K562 (cell line): ENCODE measurements at regions not wholly inside any gene's neighbourhood (a gene's known extent, or its start where the extent isn't known, plus 50 kb on each side); places are given as distances from the start of the nearest gene placed in this dataset.

Source experiments
- ATAC-seq: fragments of 200-7000 bp; cut with Tn5 transposase; 3 replicates; pipeline ENCODE4 v1.9.1; 2020; ENCODE audit warnings: moderate library complexity
- BruUV-seq: library from RNA; stranded (reverse); fragments of 400-500 nt; replicated peaks from 2 replicates; lab custom pipeline; 2021; lab: Mats Ljungman, UMichigan
- CTCF ChIA-PET: fragments of 300-600 bp; formaldehyde crosslinking; extraction: SDS; loops from one replicate; lab custom pipeline; 2021; ENCODE audit warnings: low intra/inter-chr PET ratio; lab: Yijun Ruan, JAX
- POLR2A ChIA-PET: fragments of 300-600, 350-650 bp; sonication (Branson Sonifier 250); formaldehyde crosslinking; extraction: SDS; loops from one replicate; lab custom pipeline; 2021; ENCODE audit warnings: antibody characterized with exemption, inconsistent platforms; lab: Yijun Ruan, JAX
- DNase-seq, 4 experiments: peaks; one replicate each; pipeline versions ENCODE4 v3.0.0 to v3.0.0-alpha.2; 2011 to 2018; ENCODE audit warnings: low spot score in 3 of 4, mixed read lengths in 3 of 4; ENCODE audit errors: extremely low read depth in 1 of 4
- FAIRE-seq: peaks from 2 replicates; lab custom pipeline; 2011; peaks lifted over from hg19 to GRCh38; lab: Jason Lieb, UNC
- H2AFZ ChIP-seq: 2 replicates; pipeline ENCODE4 v1.6.0; 2011; ENCODE audit warnings: low read depth, low read length, control low read depth, inconsistent platforms
- H3K27ac ChIP-seq: fragments of 200-600 bp; 3 replicates; pipeline ENCODE4 v1.8.0; 2011; ENCODE audit warnings: low read depth, mild to moderate bottlenecking, control low read depth, inconsistent platforms, low read length, moderate library complexity, mixed read lengths; ENCODE audit errors: extremely low read depth
- H3K27me3 ChIP-seq, 2 experiments: fragments of 300-600 bp in 1 of 2; 2 replicates in 1 of 2; 3 replicates in 1 of 2; pipeline versions ENCODE4 v1.6.0 to v1.8.0; 2011; ENCODE audit warnings: inconsistent platforms in 2 of 2, low read length in 2 of 2, mild to moderate bottlenecking in 1 of 2, mixed read lengths in 1 of 2, moderate library complexity in 1 of 2; ENCODE audit not compliant: control insufficient read depth in 2 of 2, insufficient read depth in 2 of 2
- H3K36me3 ChIP-seq: fragments of 300-600 bp; 3 replicates; pipeline ENCODE4 v1.8.0; 2011; ENCODE audit warnings: mild to moderate bottlenecking, low read length, inconsistent platforms; ENCODE audit not compliant: control insufficient read depth, insufficient read depth
- H3K4me1 ChIP-seq, 2 experiments: fragments of 200-600 bp in 1 of 2; replicated peaks in 1 of 2; 2 replicates in 1 of 2; 3 replicates in 1 of 2; pipeline versions ENCODE4 v1.5.1 to v1.8.0; 2011; ENCODE audit warnings: inconsistent platforms in 2 of 2, low read length in 2 of 2, mild to moderate bottlenecking in 1 of 2, mixed read lengths in 1 of 2, moderate library complexity in 1 of 2; ENCODE audit not compliant: control insufficient read depth in 2 of 2, insufficient read depth in 2 of 2
- H3K4me2 ChIP-seq: 2 replicates; pipeline ENCODE4 v1.6.1; 2011; ENCODE audit warnings: low read length, control low read depth, inconsistent platforms, mixed read lengths; ENCODE audit not compliant: insufficient read depth
- H3K4me3 ChIP-seq: fragments of 200-600 bp; sonication (generic), shearing (Covaris generic); 2 replicates; pipeline ENCODE4 v1.5.1; 2016; ENCODE audit warnings: control low read depth, inconsistent platforms
- H3K79me2 ChIP-seq: fragments of 200-600 bp; 3 replicates; pipeline ENCODE4 v1.8.0; 2011; ENCODE audit warnings: low read length, inconsistent platforms; ENCODE audit not compliant: control insufficient read depth, insufficient read depth
- H3K9ac ChIP-seq, 2 experiments: 2 replicates each; pipeline versions ENCODE4 v1.6.0 to v1.6.1; 2011; ENCODE audit warnings: low read depth in 2 of 2, low read length in 2 of 2, control low read depth in 1 of 2, inconsistent platforms in 1 of 2, mild to moderate bottlenecking in 1 of 2, mixed read lengths in 1 of 2; ENCODE audit not compliant: insufficient read depth in 1 of 2
- H3K9me1 ChIP-seq: one replicate; pipeline ENCODE4 v1.6.0; 2011; ENCODE audit warnings: inconsistent platforms, mild to moderate bottlenecking, low read length, moderate library complexity; ENCODE audit not compliant: control insufficient read depth, insufficient read depth
- H3K9me3 ChIP-seq: replicated peaks from 2 replicates; pipeline ENCODE4 v1.5.1; 2011; ENCODE audit warnings: low read depth, low read length, inconsistent platforms; ENCODE audit not compliant: control insufficient read depth, insufficient read depth
- H4K20me1 ChIP-seq: replicated peaks from 2 replicates; pipeline ENCODE4 v1.6.1; 2011; ENCODE audit warnings: low read length, inconsistent platforms, mixed read lengths; ENCODE audit not compliant: control insufficient read depth, insufficient read depth
- CREB3L1 ChIP-seq: fragments of 450-650 bp; IDR thresholded peaks from 2 replicates; pipeline ENCODE4 v1.6.1; 2014; ENCODE audit warnings: low read depth, mild to moderate bottlenecking, moderate library complexity, borderline replicate concordance
- CTCF ChIP-seq, 3 experiments: IDR thresholded peaks in 2 of 3; conservative IDR thresholded peaks in 1 of 3; 2 replicates each; pipeline ENCODE4 v1.5.1; 2011 to 2012; ENCODE audit warnings: low read length in 3 of 3, mild to moderate bottlenecking in 3 of 3, control low read depth in 2 of 3, improper control_type of control experiment in 1 of 3, inconsistent platforms in 1 of 3, low read depth in 1 of 3, mixed read lengths in 1 of 3, moderate library complexity in 1 of 3; ENCODE audit not compliant: insufficient read depth in 2 of 3
- KLF16 ChIP-seq: IDR thresholded peaks from 2 replicates; pipeline ENCODE4 v1.6.1; 2016; ENCODE audit warnings: antibody characterized with exemption
- NR2F6 ChIP-seq: fragments of 450-650 bp; formaldehyde crosslinking; IDR thresholded peaks from 2 replicates; pipeline ENCODE4 v1.4.0; 2020; ENCODE audit warnings: mild to moderate bottlenecking
- PHF21A ChIP-seq: fragments of 450-650 bp; IDR thresholded peaks from 2 replicates; pipeline ENCODE4 v1.6.1; 2017; ENCODE audit warnings: low read depth, borderline replicate concordance
- RBM39 ChIP-seq: fragments of 200-400 bp; formaldehyde crosslinking; optimal IDR thresholded peaks from 2 replicates; pipeline ENCODE3; 2018; ENCODE audit warnings: low read depth, low read length
- SNAPC5 ChIP-seq: fragments of 250-450 bp; sonication (Bioruptor Pico); IDR thresholded peaks from 2 replicates; pipeline ENCODE4 v1.8.0; 2021; ENCODE audit warnings: moderate library complexity, mild to moderate bottlenecking, inconsistent platforms
- TFE3 ChIP-seq: fragments of 450-650 bp; formaldehyde crosslinking; IDR thresholded peaks from 2 replicates; pipeline ENCODE4 v1.4.0; 2020; ENCODE audit warnings: mild to moderate bottlenecking, mixed read lengths
- ZBTB7A ChIP-seq: IDR thresholded peaks from 2 replicates; pipeline ENCODE4 v1.6.1; 2011; ENCODE audit warnings: low read depth, mild to moderate bottlenecking, low read length, moderate library complexity, borderline replicate concordance; ENCODE audit not compliant: control insufficient read depth
- WGBS: fragments of 100-300 bp; shearing (Covaris generic); methylation state at CpG from one replicate; pipeline ENCODE4 v1.1.6; 2016; ENCODE audit warnings: low coverage, mixed read lengths; ENCODE audit not compliant: insufficient coverage; ENCODE audit errors: missing lambda C conversion rate; 5-methylcytosine and 5-hydroxymethylcytosine counted together
- in situ Hi-C: fragments of 300-500 bp; cut with MboI; formaldehyde crosslinking; loops from 4 replicates; pipeline ENCODE4 v1.15.0; 2018; ENCODE audit warnings: inconsistent platforms, mixed read lengths
- intact Hi-C: fragments of 100-400 bp; cut with micrococcal nuclease; formaldehyde crosslinking; loops from 2 replicates; pipeline ENCODE4 v1.14.2; 2022

GRCh38 chr5:9898319-9898718 is 268.2 kb upstream of the TAS2R1 start:
- no peak overlapping the region for H3K4me3 ChIP-seq
- intact Hi-C loops: no loop called here
- no TSS peak for BruUV-seq
- CTCF ChIA-PET: no interaction called here
- TF ChIP-seq ZBTB7A (no peak), CTCF (IDR thresholded peaks at IDR 0.05 in 2 of 3, conservative IDR thresholded peaks at IDR 0.05 in 1 of 3; ENCODE audit: insufficient read depth in 2 of 3, low read depth in 1 of 3, low read length in 3 of 3) (0 out of 6 replicates have a peak, but pooled peaks of 1 of the 3 experiments have one; percentile 21)
- TF ChIP-seq, all 486 proteins: peak for 1
- DNase-seq (peak in 1 of 4 experiments; percentile 7), FAIRE-seq (peak; percentile 15), ATAC-seq (no peak)
- H3K27ac ChIP-seq: no peak overlapping the region
- no peak overlapping the region for H3K4me2 ChIP-seq
- no peaks in the 10 kb centered on the region for H3K9me3 ChIP-seq
- no peaks in the 10 kb centered on the region for H3K9me1 ChIP-seq
- no peak overlapping the region for H3K9ac ChIP-seq
- 0 out of 5 replicates have a peak, but pooled peaks cover 0 to 4% of the 10 kb centered on the region in 2 experiments for H3K27me3 ChIP-seq
- H2AFZ ChIP-seq: no peak overlapping the region
- H3K36me3 ChIP-seq: no peaks in the 10 kb centered on the region
- in situ Hi-C loops: no loop called here
- H3K79me2 ChIP-seq: no peaks in the 10 kb centered on the region
- WGBS: 0% methylated on average over 4 of the region's 4 CpGs
- POLR2A ChIA-PET: no interaction called here
- no peaks in the 10 kb centered on the region for H4K20me1 ChIP-seq
- H3K4me1 ChIP-seq: no peaks in the 10 kb centered on the region

- H3K9ac ChIP-seq: no peak overlapping the region
- H4K20me1 ChIP-seq: no peaks in the 10 kb centered on the region
- 0% methylated on average over 5 of the region's 5 CpGs for WGBS
- in situ Hi-C loops (no loop called here), intact Hi-C loops (no loop called here)
- ChIA-PET CTCF (no interaction called here), POLR2A (no interaction called here)
- H2AFZ ChIP-seq: no peak overlapping the region
- no peaks in the 10 kb centered on the region for H3K9me3 ChIP-seq
- H3K27ac ChIP-seq: no peak overlapping the region
- no peaks in the 10 kb centered on the region for H3K27me3 ChIP-seq
- no peaks in the 10 kb centered on the region for H3K9me1 ChIP-seq
- H3K4me3 ChIP-seq: no peak overlapping the region
- BruUV-seq: no TSS peak
- no peaks in the 10 kb centered on the region for H3K36me3 ChIP-seq
- FAIRE-seq (no peak), DNase-seq (no peak), ATAC-seq (no peak)
- H3K4me2 ChIP-seq: no peak overlapping the region
- no peaks in the 10 kb centered on the region for H3K79me2 ChIP-seq
- no peaks in the 10 kb centered on the region for H3K4me1 ChIP-seq
- no peak for TF ChIP-seq SNAPC5
- no peak for TF ChIP-seq TFE3 (CRISPR knock-in tag)
- TF ChIP-seq CREB3L1: no peak
- no peak for TF ChIP-seq RBM39
- TF ChIP-seq PHF21A: no peak
- TF ChIP-seq NR2F6 (CRISPR knock-in tag): no peak
- no peak for TF ChIP-seq KLF16
Observed at GRCh38 chr5:9895302-9895645, 265.1 kb upstream of the TAS2R1 start.
